ENCODE measurements at regions not wholly inside any gene's neighbourhood (a gene's known extent, or its start where the extent isn't known, plus 50 kb on each side); places are given as distances from the start of the nearest gene placed in this dataset.

GRCh38 chr4:35835893-35836292 lies 408.4 kb downstream of the ARAP2 start:
- TF ChIP-seq CTCF (IDR thresholded peaks at IDR 0.05; ENCODE audit: insufficient read depth, low read depth, low read length), result no peak
- no peak for DNase-seq (ENCODE audit: low read depth)
- H3K4me3 ChIP-seq (ENCODE audit: low read depth, low read length), result no peak overlapping the region

GRCh38 chr4:35836596-35836995 lies 407.7 kb downstream of the ARAP2 start:
- H3K4me3 ChIP-seq (ENCODE audit: low read depth, low read length), result no peak overlapping the region
- TF ChIP-seq CTCF (IDR thresholded peaks at IDR 0.05; ENCODE audit: insufficient read depth, low read depth, low read length), result no peak
- no peak for DNase-seq (ENCODE audit: low read depth)

- no peak for DNase-seq (ENCODE audit: low read depth)
- TF ChIP-seq CTCF (IDR thresholded peaks at IDR 0.05; ENCODE audit: insufficient read depth, low read depth, low read length), result no peak
- no peak overlapping the region for H3K4me3 ChIP-seq (ENCODE audit: low read depth, low read length)
Observed at GRCh38 chr4:35867057-35867456, 377.3 kb downstream of the ARAP2 start.

- TF ChIP-seq CTCF (IDR thresholded peaks at IDR 0.05; ENCODE audit: insufficient read depth, low read depth, low read length), result no peak
- no peak overlapping the region for H3K4me3 ChIP-seq (ENCODE audit: low read depth, low read length)
- no peak for DNase-seq (ENCODE audit: low read depth)
Observed at GRCh38 chr4:35872273-35872672, 372.0 kb downstream of the ARAP2 start.

- no peak for TF ChIP-seq CTCF (IDR thresholded peaks at IDR 0.05; ENCODE audit: insufficient read depth, low read depth, low read length)
- DNase-seq (ENCODE audit: low read depth), result no peak
- no peak overlapping the region for H3K4me3 ChIP-seq (ENCODE audit: low read depth, low read length)
Observed at GRCh38 chr4:35879479-35879878, 364.8 kb downstream of the ARAP2 start.

GRCh38 chr4:35883108-35883507 lies 361.2 kb downstream of the ARAP2 start:
- no peak for TF ChIP-seq CTCF (IDR thresholded peaks at IDR 0.05; ENCODE audit: insufficient read depth, low read depth, low read length)
- no peak overlapping the region for H3K4me3 ChIP-seq (ENCODE audit: low read depth, low read length)
- DNase-seq (ENCODE audit: low read depth), result no peak

GRCh38 chr4:35884714-35885480 lies 359.4 kb downstream of the ARAP2 start:
- DNase-seq (ENCODE audit: low read depth), result no peak
- TF ChIP-seq CTCF (IDR thresholded peaks at IDR 0.05; ENCODE audit: insufficient read depth, low read depth, low read length), result no peak
- H3K4me3 ChIP-seq (ENCODE audit: low read depth, low read length), result no peak overlapping the region
